ENCODE measurements at regions not wholly inside any gene's neighbourhood (a gene's known extent, or its start where the extent isn't known, plus 50 kb on each side); places are given as distances from the start of the nearest gene placed in this dataset.
"Not testable (repeated sequence)": the region's sequence is repeated elsewhere in the genome, so short reads cannot be mapped to it uniquely, and the experiment has no call there.

GRCh38 chr1:29681416-29681815 is 445.1 kb downstream of the PTPRU start:
- FAIRE-seq, result not testable (repeated sequence)

GRCh38 chr1:29679828-29680558 is 443.7 kb downstream of the PTPRU start:
- FAIRE-seq, result no peak

- no peak for FAIRE-seq
Observed at GRCh38 chr1:29679316-29679715, 443.0 kb downstream of the PTPRU start.

GRCh38 chr1:29677028-29678024 is 441.0 kb downstream of the PTPRU start:
- no peak for FAIRE-seq

- no peak for FAIRE-seq
Observed at GRCh38 chr1:29676496-29676895, 440.2 kb downstream of the PTPRU start.

GRCh38 chr1:29675481-29676263 is 439.4 kb downstream of the PTPRU start:
- FAIRE-seq, result no peak

- FAIRE-seq, result no peak
Observed at GRCh38 chr1:29674627-29675326, 438.5 kb downstream of the PTPRU start.

- no peak for FAIRE-seq
Observed at GRCh38 chr1:29673669-29674626, 437.6 kb downstream of the PTPRU start.

- no peak for FAIRE-seq
Observed at GRCh38 chr1:29673228-29673500, 436.8 kb downstream of the PTPRU start.

GRCh38 chr1:29672416-29673227 is 436.3 kb downstream of the PTPRU start:
- no peak for FAIRE-seq

- no peak for FAIRE-seq
Observed at GRCh38 chr1:29671446-29672356, 435.4 kb downstream of the PTPRU start.

- FAIRE-seq, result no peak
Observed at GRCh38 chr1:29670752-29671151, 434.4 kb downstream of the PTPRU start.

- no peak for FAIRE-seq
Observed at GRCh38 chr1:29669912-29670311, 433.6 kb downstream of the PTPRU start.

- no peak for FAIRE-seq
Observed at GRCh38 chr1:29669158-29669871, 433.0 kb downstream of the PTPRU start.

- no peak for FAIRE-seq
Observed at GRCh38 chr1:29668551-29669157, 432.3 kb downstream of the PTPRU start.

GRCh38 chr1:29667951-29668350 is 431.6 kb downstream of the PTPRU start:
- no peak for FAIRE-seq

- no peak for FAIRE-seq
Observed at GRCh38 chr1:29664711-29665110, 428.4 kb downstream of the PTPRU start.

GRCh38 chr1:29658688-29659087 is 422.4 kb downstream of the PTPRU start:
- FAIRE-seq, result no peak

All from TTC549 (cell line).